PC-3 (cell line): ENCODE measurements at regions not wholly inside any gene's neighbourhood (a gene's known extent, or its start where the extent isn't known, plus 50 kb on each side); places are given as distances from the start of the nearest gene placed in this dataset.

ENCODE experiments used
- EZH2 ChIP-seq: fragments of 300-600 bp; sonication (generic); IDR thresholded peaks from one replicate; pipeline ENCODE4 v1.6.1; 2017; ENCODE audit warnings: antibody characterized with exemption, mild to moderate bottlenecking, low read length; ENCODE audit not compliant: unreplicated experiment
- TF ChIP-seq, protein P1 (sequence below): fragments of 300-600 bp; sonication (generic); conservative IDR thresholded peaks from 2 replicates; pipeline ENCODE4 v1.5.1; 2017; ENCODE audit warnings: antibody characterized with exemption, low read depth, mild to moderate bottlenecking, low read length

DNA sequence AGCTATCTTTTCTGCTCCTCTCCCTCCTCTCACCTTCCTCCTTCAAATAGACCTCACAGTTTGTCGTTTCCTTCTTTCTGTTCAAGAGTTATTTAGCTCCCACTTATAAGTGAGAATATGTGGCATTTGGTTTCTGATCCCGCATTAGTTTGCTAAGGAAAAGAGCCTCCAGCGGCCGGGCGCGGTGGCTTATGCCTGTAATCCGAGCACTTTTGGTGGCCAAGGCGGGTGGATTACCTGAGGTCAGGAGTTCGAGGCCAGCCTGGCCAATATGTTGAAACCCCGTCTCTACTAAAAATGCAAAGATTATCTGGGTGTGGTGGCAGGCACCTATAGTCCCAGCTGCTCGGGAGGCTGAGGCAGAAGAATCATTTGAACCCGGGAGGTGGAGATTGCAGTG lies 2101.6 kb downstream of the MAT2B start:
- TF ChIP-seq, protein P1, sequence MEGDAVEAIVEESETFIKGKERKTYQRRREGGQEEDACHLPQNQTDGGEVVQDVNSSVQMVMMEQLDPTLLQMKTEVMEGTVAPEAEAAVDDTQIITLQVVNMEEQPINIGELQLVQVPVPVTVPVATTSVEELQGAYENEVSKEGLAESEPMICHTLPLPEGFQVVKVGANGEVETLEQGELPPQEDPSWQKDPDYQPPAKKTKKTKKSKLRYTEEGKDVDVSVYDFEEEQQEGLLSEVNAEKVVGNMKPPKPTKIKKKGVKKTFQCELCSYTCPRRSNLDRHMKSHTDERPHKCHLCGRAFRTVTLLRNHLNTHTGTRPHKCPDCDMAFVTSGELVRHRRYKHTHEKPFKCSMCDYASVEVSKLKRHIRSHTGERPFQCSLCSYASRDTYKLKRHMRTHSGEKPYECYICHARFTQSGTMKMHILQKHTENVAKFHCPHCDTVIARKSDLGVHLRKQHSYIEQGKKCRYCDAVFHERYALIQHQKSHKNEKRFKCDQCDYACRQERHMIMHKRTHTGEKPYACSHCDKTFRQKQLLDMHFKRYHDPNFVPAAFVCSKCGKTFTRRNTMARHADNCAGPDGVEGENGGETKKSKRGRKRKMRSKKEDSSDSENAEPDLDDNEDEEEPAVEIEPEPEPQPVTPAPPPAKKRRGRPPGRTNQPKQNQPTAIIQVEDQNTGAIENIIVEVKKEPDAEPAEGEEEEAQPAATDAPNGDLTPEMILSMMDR: no peak
- no peak for TF ChIP-seq EZH2
